Stimulated activated CD4-positive, alpha-beta T cell treated with anti-CD3 and anti-CD28 coated beads, Interleukin-15, amount 100 ng/mL, for 48 hours (primary cell): ENCODE measurements at regions not wholly inside any gene's neighbourhood (a gene's known extent, or its start where the extent isn't known, plus 50 kb on each side); places are given as distances from the start of the nearest gene placed in this dataset.
A peak's percentile ranks its signal among the peaks of the same experiment; 100 is the strongest.

Experiments used
- DNase-seq, 2 donors: peaks; one replicate each; pipeline ENCODE4 v3.0.0-alpha.2; 2020; ENCODE audit warnings: low read depth in 2 of 2

DNA sequence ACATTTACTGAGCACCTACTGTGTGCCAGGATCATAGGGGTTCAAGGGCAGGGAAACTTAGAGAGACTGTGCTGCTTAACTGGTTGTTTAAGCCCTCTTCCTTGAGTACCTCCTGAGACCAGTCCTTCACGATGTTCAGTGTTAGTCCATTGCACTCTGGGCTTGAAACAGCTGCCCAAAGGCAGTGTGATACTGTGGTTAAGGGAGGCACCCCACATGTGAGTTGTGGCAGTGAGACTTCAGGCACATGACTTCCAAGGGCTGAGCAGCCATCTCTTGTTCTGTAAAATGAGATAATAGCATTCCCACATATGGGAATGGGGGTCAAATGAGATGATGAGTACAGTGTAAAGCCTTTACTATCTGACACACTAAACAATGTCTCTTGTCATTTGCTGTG lies 75.1 kb downstream of the LINGO1 start:
- DNase-seq: no peak

DNA sequence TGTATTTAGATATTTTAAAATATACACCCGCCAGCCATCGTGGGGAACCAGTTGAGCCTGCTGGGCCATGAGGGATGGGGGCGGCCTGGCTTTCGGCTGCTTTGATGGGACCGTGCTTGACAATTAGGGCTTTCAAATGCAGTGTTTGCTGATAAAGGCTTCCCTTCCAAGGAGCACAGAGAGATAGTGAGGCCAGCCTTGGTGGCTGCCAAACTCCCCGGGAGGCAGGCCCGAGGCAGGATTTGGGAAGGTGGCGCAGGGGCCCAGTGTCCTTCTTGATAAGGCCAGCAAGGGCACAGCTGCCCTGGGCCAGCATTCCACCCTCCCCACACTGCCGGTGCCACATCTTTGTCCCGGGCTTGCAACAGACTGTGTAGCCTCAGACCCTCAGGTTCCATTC lies 75.6 kb downstream of the LINGO1 start:
- DNase-seq: no peak

DNA sequence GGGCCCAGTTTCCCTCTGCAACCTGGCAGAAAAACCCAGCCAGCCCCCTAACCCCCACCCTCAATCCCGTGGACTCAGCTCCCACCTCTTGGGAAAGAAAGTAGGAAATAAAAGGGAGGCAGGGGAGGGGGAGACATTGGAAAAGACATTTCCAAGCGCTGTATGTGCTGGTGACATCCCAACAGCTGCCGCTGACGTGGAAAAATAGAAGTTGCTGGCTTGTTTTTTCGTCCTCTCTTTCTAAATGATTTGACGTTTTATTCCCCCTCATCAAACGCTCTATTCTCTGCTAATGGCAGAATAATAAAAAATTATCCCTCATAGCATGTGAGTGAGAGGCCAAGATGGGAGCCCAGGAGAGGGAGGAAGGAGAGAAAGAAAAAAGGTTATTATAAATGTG lies 76.1 kb downstream of the LINGO1 start:
- no peak for DNase-seq

DNA sequence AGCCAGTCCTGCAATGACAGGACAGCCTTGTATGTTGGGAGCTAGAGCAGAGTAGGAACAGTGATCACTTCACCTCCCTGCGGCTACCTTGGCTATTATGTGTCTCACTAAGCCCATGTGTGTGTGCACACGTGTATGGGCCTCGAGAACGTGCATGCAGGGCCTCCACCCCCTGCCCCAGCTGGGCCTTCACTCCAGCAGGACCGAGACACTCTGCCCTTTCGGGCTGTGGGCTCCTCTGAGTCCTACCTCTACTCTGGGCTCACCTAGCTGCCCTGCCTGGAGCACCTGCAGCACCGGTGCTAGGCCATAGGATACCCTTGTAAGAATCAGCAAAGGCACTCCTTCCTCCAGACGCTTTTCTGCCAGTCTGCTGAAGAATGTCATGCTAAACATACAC lies 77.5 kb downstream of the LINGO1 start:
- no peak for DNase-seq

DNA sequence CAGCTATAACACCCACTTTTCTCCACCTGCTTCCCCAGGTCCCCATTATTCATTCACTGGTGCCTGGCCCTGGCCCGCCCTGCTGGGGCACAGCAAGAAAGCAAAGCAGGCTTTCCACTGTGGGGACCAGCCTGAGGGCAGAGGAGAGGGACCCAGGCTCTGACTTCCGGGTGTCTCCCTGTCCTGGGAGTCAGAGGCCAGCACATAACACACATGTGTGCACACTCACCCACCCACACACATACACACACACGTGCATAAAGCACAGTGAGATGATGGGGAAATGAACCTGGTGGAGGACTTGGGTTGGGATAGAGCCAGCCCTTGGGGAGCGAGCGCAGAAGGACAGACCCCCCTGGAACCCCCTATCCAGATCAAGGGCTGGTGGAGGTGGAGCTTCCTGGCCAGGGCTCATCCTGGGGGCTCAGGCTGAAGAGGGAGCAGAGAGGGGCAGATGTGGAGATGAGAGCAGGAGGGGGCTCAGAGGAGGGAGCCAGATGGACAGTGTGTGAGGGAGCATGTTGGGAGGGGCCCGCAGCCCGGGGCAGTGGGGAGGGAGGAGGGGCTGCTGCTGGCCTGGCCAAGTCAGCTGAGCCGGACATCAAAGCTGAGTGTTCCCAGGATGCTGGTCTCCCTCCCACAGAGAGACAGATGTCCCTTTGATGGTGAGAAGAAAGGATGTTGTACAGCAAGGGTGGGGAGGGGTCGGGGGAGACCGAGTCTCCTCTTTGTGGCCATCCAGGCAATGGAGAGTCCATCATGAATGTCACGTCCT lies 78.2 kb downstream of the LINGO1 start:
- no peak for DNase-seq

DNA sequence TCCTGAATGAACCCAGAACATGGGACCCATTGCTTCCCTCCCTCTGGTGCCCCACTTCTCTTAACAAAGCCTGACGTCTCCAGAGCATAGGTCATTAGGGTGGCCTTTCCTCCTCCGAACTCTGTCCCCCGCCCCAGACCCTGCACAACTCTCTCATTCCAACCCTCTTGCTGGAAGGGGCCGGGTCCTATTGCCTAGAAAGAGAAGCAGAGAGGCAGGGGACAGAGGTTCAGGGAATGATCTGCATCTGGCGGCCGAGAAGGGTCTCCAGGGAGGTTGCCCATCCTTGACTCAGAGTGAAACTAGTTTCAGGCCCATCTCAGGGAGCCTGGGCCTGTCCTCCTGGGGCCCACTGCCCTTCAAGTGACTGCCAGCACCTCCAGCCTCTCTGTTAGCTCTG lies 79.0 kb downstream of the LINGO1 start:
- no peak for DNase-seq

DNA sequence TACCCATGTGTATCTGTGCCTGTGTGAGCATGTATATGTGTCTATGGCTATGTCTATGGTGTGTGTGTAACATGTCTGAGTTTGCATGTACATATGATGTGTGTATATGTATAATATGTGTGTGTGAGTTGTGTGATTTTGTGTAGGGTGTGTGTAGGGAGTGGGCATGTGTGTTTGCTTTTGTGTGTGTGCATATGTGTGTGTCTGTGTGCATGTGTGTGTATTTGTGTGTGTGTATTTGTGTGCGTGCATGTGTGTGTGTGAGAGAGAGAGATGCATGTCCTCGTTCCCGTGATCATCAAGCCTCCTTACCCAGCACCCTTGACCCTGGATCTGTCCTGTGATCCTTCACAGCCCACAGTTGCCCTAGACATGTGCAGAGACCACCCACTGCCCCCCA lies 79.5 kb downstream of the LINGO1 start:
- no peak for DNase-seq

DNA sequence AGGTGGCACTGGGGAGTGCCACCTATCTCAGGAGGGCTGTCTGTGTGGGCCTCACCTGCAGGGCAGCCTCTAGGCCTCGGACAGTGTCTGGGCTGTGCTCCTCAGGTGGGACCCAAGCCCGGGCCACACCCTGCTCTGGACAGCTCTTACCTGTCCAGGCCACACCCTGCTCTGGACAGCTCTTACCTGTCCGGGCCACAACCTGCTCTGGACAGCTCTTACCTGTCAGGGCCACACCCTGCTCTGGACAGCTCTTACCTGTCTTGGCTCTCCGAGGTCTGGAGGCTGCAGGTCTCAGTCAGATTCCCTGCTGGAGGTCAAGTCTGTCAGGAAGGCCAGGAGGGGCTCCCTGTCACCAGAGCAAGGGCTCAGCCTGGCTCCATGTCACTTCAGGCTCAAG lies 80.6 kb downstream of the LINGO1 start:
- no peak for DNase-seq

DNA sequence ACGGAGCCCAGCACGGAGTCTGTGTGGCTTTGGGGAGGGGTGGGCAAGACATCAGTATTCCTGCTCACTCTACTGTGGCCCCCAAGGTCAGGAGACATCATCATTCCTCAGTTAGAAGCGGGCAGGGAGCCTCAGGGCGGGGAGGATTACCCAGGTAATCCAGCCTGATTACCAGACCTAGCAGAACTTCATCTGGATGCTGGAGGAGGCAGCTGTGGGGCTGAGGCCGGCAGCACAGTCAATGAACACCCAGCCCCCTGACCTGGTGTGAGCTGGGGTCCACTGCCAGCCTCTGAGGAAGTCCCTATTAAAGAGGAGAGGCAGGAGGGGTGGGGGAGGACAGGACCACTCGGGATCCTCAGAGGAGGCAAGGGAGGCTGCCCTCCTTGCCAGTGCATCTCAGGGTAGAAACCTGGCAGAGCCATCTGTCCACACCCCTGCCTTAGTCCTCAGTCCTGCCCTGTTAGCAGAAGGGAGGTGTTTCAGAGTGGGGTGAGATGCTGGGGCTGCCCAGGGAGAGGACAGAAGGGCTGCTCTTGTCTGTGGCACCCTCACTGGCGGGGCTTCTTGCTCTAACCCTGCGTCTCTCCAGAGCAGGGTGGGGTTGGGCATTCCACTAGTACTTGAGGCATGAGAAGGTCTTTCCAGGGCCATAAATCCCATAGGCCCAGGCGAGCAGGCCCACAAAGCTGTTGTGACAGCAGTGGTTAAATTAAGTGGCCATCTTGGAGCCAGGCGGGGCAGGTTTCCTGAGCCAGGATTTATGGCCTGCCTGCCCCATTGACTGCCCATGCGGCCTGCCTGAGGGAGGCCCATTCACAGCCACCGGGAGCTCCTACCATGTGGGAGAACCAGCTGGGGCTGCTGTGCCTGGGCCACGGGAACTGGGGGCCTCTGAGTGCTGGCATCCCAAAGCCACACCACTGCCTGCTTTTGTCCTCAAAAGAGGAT lies 82.1 kb downstream of the LINGO1 start:
- no peak for DNase-seq

DNA sequence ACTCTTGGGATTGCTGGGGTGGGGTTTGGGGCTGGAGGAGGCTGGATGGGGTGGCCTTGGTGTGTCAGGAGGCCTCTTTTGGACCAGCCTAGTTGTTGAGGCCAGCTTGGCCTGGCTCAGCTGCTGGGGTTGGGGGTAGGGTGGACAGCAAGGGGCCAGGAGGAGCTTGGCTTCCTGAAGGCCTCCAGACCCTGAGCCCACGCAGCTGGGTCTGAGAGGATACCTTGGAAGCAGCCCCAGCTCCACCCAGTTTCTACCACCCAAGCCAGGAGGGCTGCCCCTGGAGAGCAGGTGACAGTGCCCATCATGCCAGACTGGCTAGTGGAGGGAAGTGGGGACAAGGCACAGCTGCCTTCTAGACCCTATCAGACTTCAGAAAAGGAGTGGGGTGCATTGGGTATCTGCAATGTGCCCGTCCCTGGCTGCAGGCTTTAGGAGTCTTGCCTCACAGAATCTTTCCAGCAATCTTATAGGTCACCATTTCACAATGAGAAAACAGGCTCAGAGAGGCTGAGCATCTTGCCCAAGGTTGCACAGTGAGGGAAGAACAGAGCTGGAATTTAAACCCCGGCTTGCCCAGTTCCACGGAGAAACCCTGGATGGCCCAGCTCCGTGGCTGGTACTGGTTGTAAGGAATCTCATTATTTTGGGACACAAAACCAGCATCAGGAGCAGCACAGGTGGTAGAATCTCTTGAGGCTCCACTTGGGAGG lies 83.0 kb downstream of the LINGO1 start:
- no peak for DNase-seq

DNA sequence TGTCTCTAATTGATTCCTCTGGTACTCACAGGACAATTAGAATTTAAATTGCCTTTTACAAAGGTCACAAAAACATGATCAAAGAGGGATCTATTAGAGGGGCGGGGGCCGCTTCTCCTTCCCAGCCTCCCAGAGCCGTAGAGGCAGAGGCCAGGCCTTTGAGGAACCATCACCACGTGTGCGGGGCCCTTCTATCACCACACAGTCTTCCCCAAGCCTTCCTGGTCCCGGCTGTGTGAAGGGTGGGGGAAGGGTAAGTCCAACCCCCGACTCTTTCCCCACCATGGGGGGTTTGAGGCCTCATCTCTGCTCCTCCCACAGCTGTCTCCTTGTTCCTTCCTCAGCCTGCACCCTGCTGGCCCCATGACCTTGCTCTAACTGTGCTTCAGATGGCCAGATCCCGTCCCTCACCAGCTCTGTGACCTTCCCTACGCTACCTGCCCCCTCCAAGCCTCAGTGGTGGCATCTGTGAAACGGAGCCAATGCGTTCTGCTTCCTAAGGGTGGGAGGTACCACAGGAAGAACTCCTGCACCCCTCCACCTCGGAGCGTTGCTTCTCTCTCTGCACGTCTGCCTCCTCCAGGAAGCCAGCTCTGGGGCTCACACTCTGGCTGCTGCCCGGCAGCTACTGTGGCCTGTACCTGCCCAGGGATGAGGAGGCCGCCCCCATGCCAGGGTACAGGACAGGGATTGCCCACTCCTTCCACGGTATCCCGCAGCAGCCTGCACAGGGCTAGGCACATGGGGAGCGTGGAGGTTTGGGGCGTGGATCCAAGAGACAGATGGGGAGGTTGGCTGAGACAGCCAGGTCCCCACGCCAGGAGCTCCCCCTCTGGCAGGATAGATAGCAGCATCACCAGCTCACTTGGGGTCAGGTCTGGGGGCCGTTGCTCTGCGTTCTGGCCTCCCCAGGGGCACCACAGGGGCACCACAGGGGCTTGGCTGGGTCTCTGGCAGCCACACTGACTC lies 83.8 kb downstream of the LINGO1 start:
- no peak for DNase-seq

DNA sequence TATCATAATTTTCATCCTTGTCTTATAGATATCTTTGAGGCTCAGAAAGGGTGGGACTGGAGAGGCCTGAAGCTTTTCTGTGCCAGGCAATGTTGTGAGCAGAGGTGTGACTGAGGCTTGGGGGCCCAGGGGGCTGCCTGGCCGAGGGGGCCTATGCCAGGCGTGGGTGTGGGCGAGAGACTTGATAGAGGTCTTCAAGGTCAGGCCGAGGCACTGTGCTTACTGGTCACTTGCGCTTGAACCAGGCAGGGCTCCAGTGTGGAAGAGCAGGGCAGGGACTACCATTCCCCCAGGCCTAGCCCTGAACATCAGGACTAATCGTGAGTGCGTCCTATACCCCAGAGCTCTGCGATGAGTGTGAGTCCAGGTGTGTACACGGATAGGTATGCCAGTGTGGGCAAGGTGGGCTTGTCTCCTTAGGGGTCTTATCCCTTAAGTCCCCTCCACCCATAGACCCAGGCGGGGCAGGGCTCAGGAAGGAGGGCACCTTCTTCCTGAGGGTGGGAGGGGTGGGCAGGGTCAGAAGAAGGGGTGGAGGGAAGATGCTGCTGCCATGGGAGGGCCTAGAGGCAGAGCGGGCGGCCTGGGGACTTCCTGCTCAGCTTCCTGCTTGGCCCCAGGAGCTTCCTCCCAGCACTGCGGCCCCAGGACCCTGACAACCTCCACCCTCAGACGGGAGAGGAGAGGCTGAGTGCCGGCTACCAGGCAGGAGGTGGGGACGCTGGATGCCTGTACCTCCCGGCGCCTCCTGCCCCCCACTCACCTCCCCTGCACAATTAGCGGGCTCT lies 84.7 kb downstream of the LINGO1 start:
- no peak for DNase-seq

DNA sequence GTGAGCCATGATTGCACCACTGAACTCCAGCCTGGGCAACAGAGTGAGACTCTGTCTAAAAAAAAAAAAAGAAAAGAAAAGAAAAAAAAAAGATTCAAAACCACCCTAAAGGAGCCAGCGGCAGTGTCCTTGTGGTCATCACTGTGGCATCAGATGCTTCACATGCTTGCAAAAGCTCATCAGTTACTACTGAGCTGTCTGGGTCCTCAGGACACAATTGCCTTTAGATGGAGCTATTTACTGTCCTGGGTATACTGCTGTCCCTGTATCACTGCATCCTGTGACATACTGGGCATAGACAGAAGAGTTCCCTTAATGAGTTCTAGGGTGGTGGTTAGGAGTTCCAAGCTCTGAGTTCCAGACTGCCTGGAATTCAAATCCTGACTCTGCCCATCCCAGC lies 85.8 kb downstream of the LINGO1 start:
- no peak for DNase-seq

DNA sequence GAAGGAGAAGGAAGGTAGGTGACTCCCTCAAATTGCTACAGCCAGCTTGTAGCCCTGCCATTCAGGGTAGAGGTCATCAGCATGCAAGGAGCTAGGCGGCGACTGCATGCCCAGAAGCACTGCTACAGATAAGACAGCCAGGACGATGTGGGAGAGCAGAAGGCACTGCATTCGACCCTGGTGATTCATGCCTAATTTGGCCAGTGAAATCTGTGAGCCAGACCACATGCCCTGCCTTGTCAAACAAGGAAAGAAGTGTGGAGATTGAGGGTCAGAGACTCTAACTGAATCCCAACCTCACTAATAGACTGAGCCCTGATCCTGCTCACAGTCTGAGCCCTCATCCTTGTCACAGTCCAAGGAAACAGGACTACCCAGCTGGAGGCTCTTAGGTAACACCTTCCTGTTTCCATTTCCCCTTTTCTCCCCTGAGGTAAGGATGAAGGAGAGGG lies 86.6 kb downstream of the LINGO1 start:
- no peak for DNase-seq

DNA sequence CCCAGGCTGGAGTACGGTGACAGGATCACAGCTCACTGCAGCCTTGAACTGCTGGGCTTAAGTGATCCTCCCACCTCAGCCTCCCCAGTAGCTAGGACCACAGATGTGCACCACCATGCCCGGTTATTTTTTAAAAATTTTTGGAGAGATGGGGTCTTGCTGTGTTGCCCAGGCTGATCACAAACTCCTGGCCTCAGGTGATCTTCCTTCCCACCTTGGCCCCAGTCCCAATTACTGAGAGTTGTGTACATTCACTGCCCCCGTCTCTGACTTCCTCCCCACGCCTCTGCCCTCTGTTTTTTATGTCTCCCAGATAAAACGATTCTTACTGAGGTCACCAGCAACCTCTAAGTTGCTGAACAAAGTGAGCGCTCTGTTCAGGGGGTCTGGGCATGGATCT lies 87.7 kb downstream of the LINGO1 start:
- no peak for DNase-seq

DNA sequence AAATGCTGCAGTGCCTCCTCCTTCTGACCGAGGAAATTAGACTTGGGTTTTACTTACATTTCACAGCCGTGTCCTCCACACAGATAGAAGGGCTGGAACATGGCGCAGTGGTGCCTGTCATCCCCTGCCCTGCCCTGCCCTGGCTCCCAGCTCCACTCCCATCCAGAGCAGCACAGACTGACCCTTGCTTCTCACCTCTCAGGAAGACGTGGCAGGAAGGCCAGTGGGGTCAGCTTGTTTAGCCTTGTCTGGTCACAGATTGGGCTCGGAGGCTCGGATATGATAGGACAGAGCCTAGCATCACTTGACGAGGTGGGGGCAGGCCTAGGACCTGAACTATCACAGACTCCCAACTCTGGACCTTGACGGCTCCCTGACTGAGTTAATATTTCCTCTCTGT lies 88.5 kb downstream of the LINGO1 start:
- no peak for DNase-seq

DNA sequence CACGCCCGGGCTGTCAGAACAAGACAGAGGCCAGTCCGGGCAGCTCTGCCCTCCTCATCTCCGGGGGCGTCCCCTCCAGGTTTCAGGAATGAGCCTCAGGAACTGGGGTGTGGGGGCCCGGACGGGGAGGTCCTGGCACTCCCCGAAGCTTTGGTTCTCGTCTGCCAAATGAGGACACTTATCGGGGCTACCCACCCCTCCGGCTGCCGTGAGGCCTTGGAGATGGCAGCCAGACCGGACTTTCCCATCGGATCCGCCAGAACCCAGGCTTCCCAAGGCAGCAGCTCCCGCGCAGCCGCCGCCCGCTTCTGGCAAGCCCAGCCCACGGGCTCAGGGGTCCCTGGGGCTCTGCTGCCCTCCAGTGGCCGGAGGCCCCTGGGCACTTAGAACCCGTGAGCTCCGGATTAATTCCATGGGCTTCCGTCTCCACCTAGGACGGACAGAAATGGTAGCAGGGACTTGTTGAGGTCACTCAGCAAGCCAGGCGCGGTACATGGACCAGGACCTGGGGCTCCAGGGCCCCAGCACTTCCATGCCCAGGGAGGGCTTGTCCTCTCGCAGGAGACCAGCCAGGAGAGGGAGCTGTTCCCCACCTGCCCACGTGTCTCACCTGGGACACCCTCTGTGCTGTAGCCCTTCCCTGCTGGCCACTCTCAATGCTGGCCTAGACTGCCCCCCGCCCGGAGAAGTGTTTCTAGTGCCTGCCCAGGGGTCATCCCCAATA lies 89.4 kb downstream of the LINGO1 start:
- peak; percentile 49 to 65 for DNase-seq

DNA sequence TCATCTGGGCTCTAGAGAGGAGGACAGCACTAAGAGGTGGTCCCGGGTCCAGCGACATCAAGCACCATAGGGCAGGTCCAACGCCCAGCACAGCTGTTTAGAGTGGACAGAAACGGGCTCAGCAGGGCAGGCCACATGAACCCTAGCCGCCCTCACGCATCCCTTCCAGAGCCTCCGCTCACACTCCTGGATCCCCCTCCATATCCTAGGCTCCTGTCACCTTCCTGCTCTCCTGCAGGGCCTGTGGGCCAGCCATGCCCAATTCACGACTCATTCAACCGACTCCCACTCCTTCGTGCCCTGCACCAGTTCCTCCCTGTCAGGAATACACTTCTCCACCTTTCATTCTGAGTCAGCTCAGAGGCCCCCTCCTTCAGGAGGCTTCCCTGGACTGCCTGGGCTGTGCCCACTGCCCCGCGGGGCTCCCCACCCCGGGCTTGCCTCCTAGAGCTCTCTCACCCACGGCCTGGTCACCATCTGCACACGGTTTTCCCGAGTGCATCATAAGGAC lies 90.2 kb downstream of the LINGO1 start:
- no peak for DNase-seq

DNA sequence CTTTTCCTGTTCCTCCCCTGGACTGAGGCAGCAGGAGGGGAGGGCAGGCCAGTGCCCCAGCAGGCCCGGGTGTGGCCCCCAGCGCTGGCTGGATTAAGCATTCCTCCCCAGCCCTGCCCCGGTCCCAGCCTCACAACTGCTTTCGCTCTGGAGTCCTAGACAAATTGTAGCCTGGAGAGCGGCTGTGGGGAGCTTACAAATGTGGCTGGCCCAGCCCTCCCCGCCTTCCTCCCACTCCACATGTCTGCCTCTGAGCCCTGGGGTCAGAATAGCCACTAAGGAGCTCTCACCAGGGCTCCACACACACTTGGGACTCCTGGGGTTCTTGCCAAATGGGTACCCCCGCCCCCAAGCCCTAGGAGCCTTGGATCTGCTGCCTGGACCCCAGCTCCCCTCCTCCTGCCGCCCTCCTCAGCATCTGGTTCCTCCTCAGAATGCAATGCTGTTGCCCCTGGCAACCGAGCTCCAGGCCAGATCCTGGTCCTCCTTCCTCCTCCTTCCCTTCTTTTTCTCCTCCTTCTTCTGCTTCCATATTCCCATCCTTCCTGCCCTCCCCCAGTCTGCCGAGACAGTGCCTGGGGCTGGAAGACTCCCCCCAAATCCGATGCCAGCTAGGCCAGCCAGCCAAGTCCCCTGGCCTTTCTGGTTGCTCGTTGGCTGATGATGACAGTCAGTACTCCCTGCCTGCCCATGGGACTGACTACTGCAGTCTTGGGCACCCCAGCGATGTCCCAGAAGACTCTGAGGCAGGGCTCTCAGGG lies 91.1 kb downstream of the LINGO1 start:
- DNase-seq: no peak
